HK-2 (cell line): ENCODE measurements at regions not wholly inside any gene's neighbourhood (a gene's known extent, or its start where the extent isn't known, plus 50 kb on each side); places are given as distances from the start of the nearest gene placed in this dataset.
"Not testable (repeated sequence)": the region's sequence is repeated elsewhere in the genome, so short reads cannot be mapped to it uniquely, and the experiment has no call there.

ENCODE experiments used
- DNase-seq: peaks from one replicate; pipeline ENCODE4 v3.0.0-alpha.2; 2018; ENCODE audit not compliant: unreplicated experiment

GRCh38 chr6:11427091-11427722 is 110.3 kb upstream of the TMEM170B start:
- DNase-seq, result no peak

- DNase-seq, result no peak
Measured at GRCh38 chr6:11426571-11426970, 111.0 kb upstream of the TMEM170B start.

GRCh38 chr6:11425876-11426275 is 111.7 kb upstream of the TMEM170B start:
- no peak for DNase-seq

GRCh38 chr6:11425431-11425871 is 112.1 kb upstream of the TMEM170B start:
- no peak for DNase-seq

- DNase-seq, result peak; percentile 67
Measured at GRCh38 chr6:11424395-11425034, 113.0 kb upstream of the TMEM170B start.

GRCh38 chr6:11423667-11424066 is 113.9 kb upstream of the TMEM170B start:
- no peak for DNase-seq

GRCh38 chr6:11423072-11423471 is 114.5 kb upstream of the TMEM170B start:
- DNase-seq, result no peak

GRCh38 chr6:11419763-11420453 is 117.6 kb upstream of the TMEM170B start:
- DNase-seq, result no peak

- no peak for DNase-seq
Measured at GRCh38 chr6:11418290-11418905, 119.2 kb upstream of the TMEM170B start.

- no peak for DNase-seq
Measured at GRCh38 chr6:11416936-11417576, 120.5 kb upstream of the TMEM170B start.

GRCh38 chr6:11416099-11416935 is 121.2 kb upstream of the TMEM170B start:
- not testable (repeated sequence) for DNase-seq

GRCh38 chr6:11415557-11415956 is 122.0 kb upstream of the TMEM170B start:
- DNase-seq, result no peak

- no peak for DNase-seq
Measured at GRCh38 chr6:11414176-11414963, 123.2 kb upstream of the TMEM170B start.

GRCh38 chr6:11413728-11414127 is 123.8 kb upstream of the TMEM170B start:
- no peak for DNase-seq

GRCh38 chr6:11413117-11413687 is 124.3 kb upstream of the TMEM170B start:
- DNase-seq, result no peak

- no peak for DNase-seq
Measured at GRCh38 chr6:11412616-11413015, 124.9 kb upstream of the TMEM170B start.

- DNase-seq, result no peak
Measured at GRCh38 chr6:11412011-11412424, 125.5 kb upstream of the TMEM170B start.

- DNase-seq, result no peak
Measured at GRCh38 chr6:11411593-11411992, 126.0 kb upstream of the TMEM170B start.

GRCh38 chr6:11410539-11411307 is 126.8 kb upstream of the TMEM170B start:
- no peak for DNase-seq
